PC-9 (cell line): ENCODE measurements at regions not wholly inside any gene's neighbourhood (a gene's known extent, or its start where the extent isn't known, plus 50 kb on each side); places are given as distances from the start of the nearest gene placed in this dataset.
"Not testable (repeated sequence)": the region's sequence is repeated elsewhere in the genome, so short reads cannot be mapped to it uniquely, and the experiment has no call there.

Experiments
- EZH2 ChIP-seq: fragments of 200-600 bp; sonication (generic); IDR thresholded peaks from 2 replicates; pipeline ENCODE4 v1.8.0; 2017; ENCODE audit warnings: antibody characterized with exemption, low read depth
- TF ChIP-seq, protein P1 (sequence below): fragments of 200-600 bp; sonication (generic); conservative IDR thresholded peaks from 2 replicates; pipeline ENCODE4 v1.6.1; 2017; ENCODE audit warnings: mixed run types, antibody characterized with exemption, mild to moderate bottlenecking, moderate library complexity

DNA sequence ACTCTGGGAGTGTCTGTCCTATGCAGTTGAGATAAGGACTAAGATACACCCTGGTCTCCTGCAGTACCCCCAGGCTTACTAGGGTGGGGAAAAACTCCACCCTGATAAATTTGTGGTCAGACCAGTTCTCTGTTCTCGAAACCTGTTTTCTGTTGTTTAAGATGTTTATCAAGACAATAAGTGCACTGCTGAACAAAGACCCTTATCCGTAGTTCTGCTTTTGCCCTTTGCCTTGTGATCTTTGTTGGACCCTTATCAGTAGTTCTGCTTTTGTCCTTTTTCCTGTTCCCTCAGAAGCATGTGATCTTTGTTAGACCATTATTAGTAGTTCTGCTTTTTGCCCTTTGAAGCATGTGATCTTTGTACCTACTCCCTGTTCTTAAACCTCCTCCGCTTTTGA is 824.4 kb downstream of the TRAM1L1 start:
- not testable (repeated sequence) for TF ChIP-seq EZH2
- TF ChIP-seq, protein P1, sequence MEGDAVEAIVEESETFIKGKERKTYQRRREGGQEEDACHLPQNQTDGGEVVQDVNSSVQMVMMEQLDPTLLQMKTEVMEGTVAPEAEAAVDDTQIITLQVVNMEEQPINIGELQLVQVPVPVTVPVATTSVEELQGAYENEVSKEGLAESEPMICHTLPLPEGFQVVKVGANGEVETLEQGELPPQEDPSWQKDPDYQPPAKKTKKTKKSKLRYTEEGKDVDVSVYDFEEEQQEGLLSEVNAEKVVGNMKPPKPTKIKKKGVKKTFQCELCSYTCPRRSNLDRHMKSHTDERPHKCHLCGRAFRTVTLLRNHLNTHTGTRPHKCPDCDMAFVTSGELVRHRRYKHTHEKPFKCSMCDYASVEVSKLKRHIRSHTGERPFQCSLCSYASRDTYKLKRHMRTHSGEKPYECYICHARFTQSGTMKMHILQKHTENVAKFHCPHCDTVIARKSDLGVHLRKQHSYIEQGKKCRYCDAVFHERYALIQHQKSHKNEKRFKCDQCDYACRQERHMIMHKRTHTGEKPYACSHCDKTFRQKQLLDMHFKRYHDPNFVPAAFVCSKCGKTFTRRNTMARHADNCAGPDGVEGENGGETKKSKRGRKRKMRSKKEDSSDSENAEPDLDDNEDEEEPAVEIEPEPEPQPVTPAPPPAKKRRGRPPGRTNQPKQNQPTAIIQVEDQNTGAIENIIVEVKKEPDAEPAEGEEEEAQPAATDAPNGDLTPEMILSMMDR: not testable (repeated sequence)
